HL-60 (cell line): ENCODE measurements at regions not wholly inside any gene's neighbourhood (a gene's known extent, or its start where the extent isn't known, plus 50 kb on each side); places are given as distances from the start of the nearest gene placed in this dataset.
"Not testable (repeated sequence)": the region's sequence is repeated elsewhere in the genome, so short reads cannot be mapped to it uniquely, and the experiment has no call there.

Experiments used
- DNase-seq, 2 experiments: peaks; one replicate each; pipeline ENCODE4 v3.0.0-alpha.2; 2010 to 2020; ENCODE audit warnings: low read depth in 1 of 2, low spot score in 1 of 2
- H3K27ac ChIP-seq: fragments of 250-450 bp; sonication (Bioruptor Pico); replicated peaks from 2 replicates; pipeline ENCODE4 v1.5.1; 2020; ENCODE audit warnings: mild to moderate bottlenecking, moderate library complexity
- H3K27me3 ChIP-seq: fragments of 250-450 bp; sonication (Bioruptor Pico); 2 replicates; pipeline ENCODE4 v1.5.1; 2021; ENCODE audit warnings: mild to moderate bottlenecking, moderate library complexity; ENCODE audit not compliant: insufficient read depth, poor library complexity, severe bottlenecking
- H3K4me3 ChIP-seq: replicated peaks from 2 replicates; pipeline ENCODE4 v1.5.1; 2011; ENCODE audit warnings: mild to moderate bottlenecking, control low read depth, low read length; ENCODE audit not compliant: insufficient read depth
- GABPA ChIP-seq: IDR thresholded peaks from 2 replicates; pipeline ENCODE4 v1.6.1; 2012; ENCODE audit warnings: low read depth
- POLR2AphosphoS5 ChIP-seq: IDR thresholded peaks from 2 replicates; pipeline ENCODE4 v1.6.1; 2012; ENCODE audit warnings: low read depth
- SPI1 ChIP-seq: IDR thresholded peaks from 2 replicates; pipeline ENCODE4 v1.6.1; 2012; ENCODE audit warnings: low read depth, mild to moderate bottlenecking, borderline replicate concordance
- TF ChIP-seq, protein P1 (sequence below): IDR thresholded peaks from one replicate; pipeline ENCODE4 v1.5.1; 2011; ENCODE audit warnings: low read length, control low read depth, inconsistent platforms; ENCODE audit not compliant: insufficient read depth
- TF ChIP-seq, protein P2 (sequence below): IDR thresholded peaks from 2 replicates; pipeline ENCODE4 v1.6.1; 2012; ENCODE audit warnings: low read depth; ENCODE audit not compliant: insufficient replicate concordance

DNA sequence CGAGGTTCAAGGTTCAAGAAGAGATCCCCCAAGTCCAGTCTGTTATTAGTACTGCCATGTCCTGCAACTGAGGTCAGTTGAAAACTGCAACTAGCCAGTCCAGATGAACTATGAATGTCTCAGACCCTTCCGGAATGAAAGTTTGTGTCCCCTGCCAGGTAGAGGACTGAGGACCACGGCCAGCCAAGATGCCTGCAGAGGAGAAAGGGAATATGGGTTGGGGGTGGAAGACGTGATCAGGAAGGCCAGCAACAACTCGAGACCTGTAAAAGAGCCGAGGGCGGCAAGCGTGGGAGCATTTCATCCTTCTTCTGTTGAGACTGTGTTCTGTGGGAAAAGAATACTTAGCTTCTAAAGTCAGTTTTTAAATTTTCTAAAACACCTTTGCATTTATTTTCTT is 572.4 kb upstream of the B3GAT1 start:
- H3K4me3 ChIP-seq: no peak overlapping the region
- H3K27ac ChIP-seq: no peak overlapping the region
- TF ChIP-seq GABPA (no peak), SPI1 (no peak), POLR2AphosphoS5 (no peak)
- TF ChIP-seq, protein P1, sequence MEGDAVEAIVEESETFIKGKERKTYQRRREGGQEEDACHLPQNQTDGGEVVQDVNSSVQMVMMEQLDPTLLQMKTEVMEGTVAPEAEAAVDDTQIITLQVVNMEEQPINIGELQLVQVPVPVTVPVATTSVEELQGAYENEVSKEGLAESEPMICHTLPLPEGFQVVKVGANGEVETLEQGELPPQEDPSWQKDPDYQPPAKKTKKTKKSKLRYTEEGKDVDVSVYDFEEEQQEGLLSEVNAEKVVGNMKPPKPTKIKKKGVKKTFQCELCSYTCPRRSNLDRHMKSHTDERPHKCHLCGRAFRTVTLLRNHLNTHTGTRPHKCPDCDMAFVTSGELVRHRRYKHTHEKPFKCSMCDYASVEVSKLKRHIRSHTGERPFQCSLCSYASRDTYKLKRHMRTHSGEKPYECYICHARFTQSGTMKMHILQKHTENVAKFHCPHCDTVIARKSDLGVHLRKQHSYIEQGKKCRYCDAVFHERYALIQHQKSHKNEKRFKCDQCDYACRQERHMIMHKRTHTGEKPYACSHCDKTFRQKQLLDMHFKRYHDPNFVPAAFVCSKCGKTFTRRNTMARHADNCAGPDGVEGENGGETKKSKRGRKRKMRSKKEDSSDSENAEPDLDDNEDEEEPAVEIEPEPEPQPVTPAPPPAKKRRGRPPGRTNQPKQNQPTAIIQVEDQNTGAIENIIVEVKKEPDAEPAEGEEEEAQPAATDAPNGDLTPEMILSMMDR: no peak
- TF ChIP-seq, protein P2, sequence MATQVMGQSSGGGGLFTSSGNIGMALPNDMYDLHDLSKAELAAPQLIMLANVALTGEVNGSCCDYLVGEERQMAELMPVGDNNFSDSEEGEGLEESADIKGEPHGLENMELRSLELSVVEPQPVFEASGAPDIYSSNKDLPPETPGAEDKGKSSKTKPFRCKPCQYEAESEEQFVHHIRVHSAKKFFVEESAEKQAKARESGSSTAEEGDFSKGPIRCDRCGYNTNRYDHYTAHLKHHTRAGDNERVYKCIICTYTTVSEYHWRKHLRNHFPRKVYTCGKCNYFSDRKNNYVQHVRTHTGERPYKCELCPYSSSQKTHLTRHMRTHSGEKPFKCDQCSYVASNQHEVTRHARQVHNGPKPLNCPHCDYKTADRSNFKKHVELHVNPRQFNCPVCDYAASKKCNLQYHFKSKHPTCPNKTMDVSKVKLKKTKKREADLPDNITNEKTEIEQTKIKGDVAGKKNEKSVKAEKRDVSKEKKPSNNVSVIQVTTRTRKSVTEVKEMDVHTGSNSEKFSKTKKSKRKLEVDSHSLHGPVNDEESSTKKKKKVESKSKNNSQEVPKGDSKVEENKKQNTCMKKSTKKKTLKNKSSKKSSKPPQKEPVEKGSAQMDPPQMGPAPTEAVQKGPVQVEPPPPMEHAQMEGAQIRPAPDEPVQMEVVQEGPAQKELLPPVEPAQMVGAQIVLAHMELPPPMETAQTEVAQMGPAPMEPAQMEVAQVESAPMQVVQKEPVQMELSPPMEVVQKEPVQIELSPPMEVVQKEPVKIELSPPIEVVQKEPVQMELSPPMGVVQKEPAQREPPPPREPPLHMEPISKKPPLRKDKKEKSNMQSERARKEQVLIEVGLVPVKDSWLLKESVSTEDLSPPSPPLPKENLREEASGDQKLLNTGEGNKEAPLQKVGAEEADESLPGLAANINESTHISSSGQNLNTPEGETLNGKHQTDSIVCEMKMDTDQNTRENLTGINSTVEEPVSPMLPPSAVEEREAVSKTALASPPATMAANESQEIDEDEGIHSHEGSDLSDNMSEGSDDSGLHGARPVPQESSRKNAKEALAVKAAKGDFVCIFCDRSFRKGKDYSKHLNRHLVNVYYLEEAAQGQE: no peak
- no peak for DNase-seq
- no peaks in the 10 kb centered on the region for H3K27me3 ChIP-seq

DNA sequence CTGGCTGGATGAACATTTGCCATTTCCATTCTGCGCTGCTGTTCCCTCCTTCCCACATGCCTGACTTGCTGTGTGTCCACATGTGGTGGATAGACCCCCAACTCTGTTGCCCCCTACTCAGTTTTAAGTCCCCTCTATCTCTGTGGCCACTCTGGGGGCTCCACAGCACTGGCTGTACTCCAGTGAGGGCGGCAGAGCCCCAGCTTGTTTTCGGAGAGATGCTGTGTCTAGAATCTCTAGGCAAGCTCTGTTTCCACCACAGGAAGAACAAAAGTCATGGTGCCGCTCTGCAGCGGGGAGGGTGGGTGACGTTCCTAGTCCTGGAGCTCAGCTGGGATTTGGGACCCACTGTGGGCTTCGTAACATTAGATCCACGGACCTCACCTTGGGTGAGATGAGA is 570.4 kb upstream of the B3GAT1 start:
- H3K4me3 ChIP-seq, H3K27ac ChIP-seq, DNase-seq, H3K27me3 ChIP-seq: not testable (repeated sequence)

DNA sequence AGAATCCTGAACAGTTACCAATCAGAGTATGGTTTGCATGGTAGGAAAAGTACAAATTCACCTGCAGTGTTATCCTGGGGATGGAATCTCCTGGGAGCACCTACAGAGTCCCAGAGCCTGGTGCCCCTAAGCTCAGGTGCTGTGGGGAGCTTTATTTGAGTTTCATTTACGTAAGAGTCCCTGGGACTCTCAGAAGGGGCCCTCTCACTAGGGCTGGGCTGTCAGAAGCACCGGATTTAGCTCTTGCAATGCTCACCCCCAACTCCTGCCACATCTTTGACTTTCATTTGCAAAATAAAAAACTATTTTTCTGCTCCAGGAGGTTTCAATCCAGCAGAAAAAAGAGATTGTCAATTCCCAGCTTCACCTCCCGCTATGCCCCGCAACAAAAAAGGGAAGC is 569.8 kb upstream of the B3GAT1 start:
- DNase-seq: no peak
- TF ChIP-seq, protein P1: no peak
- TF ChIP-seq SPI1 (no peak), POLR2AphosphoS5 (no peak), GABPA (no peak)
- TF ChIP-seq, protein P2: no peak

DNA sequence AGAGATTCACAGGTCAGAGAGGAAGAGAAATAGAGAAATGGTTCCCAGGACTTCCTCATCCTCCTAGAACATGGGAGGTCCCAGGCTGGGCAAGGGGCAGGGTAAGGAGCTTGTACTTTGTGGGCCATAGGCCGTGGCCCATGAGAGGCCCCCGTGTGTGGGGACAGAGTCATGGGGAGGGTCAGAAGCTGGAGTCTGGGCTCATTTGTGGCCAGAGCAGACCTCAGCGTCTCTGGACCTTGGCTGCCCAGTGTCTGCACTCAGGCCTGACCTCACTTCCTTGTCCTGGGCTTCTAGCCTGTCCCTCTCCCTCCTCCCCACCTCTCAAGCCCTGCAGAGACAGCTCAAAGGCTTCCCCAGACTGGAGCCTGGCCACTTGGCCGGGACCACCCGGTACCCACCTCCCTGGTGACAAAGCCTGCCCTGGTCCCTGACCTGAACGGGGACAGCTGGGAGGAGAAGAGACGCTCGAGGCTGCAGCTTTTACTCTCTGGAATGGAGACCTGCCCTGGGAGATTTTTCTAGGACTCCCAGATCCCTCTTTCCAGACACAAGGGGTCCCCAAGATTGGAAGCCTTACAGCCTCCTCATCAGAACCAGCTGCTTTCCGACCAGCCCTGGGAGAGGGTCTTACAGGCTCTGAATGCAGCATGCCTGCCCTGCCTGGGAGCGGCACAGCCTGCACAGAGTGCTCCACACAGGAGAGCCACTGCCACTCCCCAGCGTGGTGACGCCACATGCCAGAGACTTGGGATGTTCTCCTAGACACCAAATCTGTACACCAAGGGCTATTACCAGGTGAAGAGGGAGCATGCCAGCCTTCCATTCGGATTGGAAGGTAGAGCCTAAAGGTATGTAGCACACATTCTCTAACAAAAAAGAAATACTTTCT is 569.0 kb upstream of the B3GAT1 start:
- Histone ChIP-seq H3K4me3 (no peak overlapping the region), H3K27ac (no peak overlapping the region), H3K27me3 (no peaks in the 10 kb centered on the region)
- no peak for TF ChIP-seq GABPA
- no peak for DNase-seq

More for the DNA sequence above, 569.8 kb upstream of the B3GAT1 start:
- H3K4me3 ChIP-seq: no peak overlapping the region
- no peaks in the 10 kb centered on the region for H3K27me3 ChIP-seq
- no peak overlapping the region for H3K27ac ChIP-seq

DNA sequence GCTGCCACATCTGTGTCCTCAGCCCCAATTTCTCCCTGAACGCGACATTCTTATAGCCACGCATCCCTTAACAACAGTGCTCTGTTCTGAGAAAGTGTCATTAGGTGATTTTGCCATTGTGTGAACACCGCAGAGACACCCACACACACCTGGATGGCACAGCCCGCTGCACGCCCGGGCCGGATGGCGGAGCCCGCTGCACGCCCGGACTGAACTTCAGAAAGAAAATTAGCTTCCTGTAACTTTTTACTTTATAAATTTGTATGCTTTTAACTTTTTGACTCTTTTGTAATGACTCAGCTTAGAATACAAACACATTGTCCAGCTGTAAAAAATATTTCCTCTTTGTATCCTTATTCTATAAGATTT is 567.0 kb upstream of the B3GAT1 start:
- H3K27me3 ChIP-seq: not testable (repeated sequence)

More for the DNA sequence above, 567.0 kb upstream of the B3GAT1 start:
- not testable (repeated sequence) for H3K27ac ChIP-seq, DNase-seq, H3K4me3 ChIP-seq
